Gastroesophageal sphincter (tissue), 3 donors: ENCODE measurements at regions not wholly inside any gene's neighbourhood (a gene's known extent, or its start where the extent isn't known, plus 50 kb on each side); places are given as distances from the start of the nearest gene placed in this dataset.

Experiments
- CTCF ChIP-seq, 4 experiments: fragments of 200-600 bp in 2 of 4; fragments of 450-650 bp in 2 of 4; sonication (generic) in 1 of 4; IDR thresholded peaks; one replicate each; pipeline ENCODE4 v1.5.1; 2017 to 2019; ENCODE audit warnings: antibody characterized with exemption in 4 of 4, mild to moderate bottlenecking in 2 of 4, moderate library complexity in 2 of 4
- POLR2AphosphoS5 ChIP-seq: sonication (generic); formaldehyde crosslinking; IDR thresholded peaks from one replicate; pipeline ENCODE4 v1.6.1; 2017; ENCODE audit warnings: antibody characterized with exemption

GRCh38 chr13:27353708-27354107, 70.7 kb upstream of the GTF3A start:
- TF ChIP-seq POLR2AphosphoS5 (no peak), CTCF (IDR thresholded peaks at IDR 0.05) (no peak)
